Endometrium (tissue), 2 donors: ENCODE measurements at regions not wholly inside any gene's neighbourhood (a gene's known extent, or its start where the extent isn't known, plus 50 kb on each side); places are given as distances from the start of the nearest gene placed in this dataset.

Source experiments
- FAIRE-seq: peaks from 2 replicates; lab custom pipeline; 2012; peaks lifted over from hg19 to GRCh38; lab: Jason Lieb, UNC
- donor health status: control.
- donor health status: control.

- FAIRE-seq: no peak
These were observed 384.6 kb upstream of the KHDRBS2 start for GRCh38 chr6:62670490-62671223.

DNA sequence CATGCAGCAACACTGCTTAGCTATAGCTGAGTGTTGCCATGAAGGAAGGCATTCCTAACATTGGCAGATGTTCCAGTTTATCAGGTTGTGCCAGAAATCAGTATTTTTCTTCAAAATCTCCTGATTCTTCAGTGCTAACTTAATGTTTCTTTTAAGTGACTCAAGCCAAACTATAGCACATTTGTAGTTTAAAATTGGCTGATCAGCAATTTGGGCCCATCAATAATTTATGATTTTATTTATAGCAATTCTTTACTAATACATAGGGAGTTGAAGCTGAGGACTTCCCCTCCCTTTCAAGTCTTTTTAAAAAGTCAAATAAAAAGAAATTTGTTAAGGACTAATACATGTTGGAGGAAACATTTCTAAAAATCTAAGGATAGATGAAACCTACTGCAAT is 383.8 kb upstream of the KHDRBS2 start:
- no peak for FAIRE-seq

GRCh38 chr6:62652692-62653328 is 366.8 kb upstream of the KHDRBS2 start:
- no peak for FAIRE-seq

GRCh38 chr6:62645274-62645673 is 359.2 kb upstream of the KHDRBS2 start:
- no peak for FAIRE-seq

GRCh38 chr6:62640749-62641148 is 354.7 kb upstream of the KHDRBS2 start:
- FAIRE-seq: no peak

- no peak for FAIRE-seq
These were observed 340.6 kb upstream of the KHDRBS2 start for GRCh38 chr6:62626661-62627060.

DNA sequence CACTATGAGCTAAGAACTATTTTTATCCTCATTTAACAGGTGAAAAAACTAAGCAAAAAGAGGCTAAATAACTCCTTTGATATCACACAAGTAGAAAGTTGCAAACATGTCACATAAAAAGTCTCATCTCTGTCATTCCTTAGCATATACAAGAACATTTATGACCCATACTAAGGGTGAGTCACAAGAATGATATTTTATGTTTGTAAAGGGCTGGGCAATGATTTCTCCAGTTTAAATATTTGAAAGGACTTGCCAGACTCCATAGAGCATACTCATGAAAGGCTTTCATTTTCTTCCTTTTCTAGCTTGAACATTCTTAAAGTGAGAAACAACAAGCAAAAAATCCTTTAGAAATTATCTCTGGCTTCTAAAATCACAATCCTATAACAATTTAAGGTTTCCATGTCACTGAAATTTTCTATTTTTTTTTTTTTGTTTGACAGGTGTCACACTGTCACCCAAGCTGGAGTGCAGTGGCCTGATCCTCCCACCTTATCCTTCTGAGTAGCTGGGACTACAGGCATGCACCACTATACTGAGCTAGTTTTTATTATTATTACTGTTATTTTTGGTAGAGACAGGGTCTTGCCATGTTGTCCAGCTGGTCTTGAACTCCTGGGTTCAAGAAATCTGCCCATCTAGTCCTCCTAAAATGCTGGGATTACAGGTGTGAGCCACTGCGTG is 338.0 kb upstream of the KHDRBS2 start:
- no peak for FAIRE-seq

GRCh38 chr6:62615366-62616015 is 329.5 kb upstream of the KHDRBS2 start:
- no peak for FAIRE-seq

DNA sequence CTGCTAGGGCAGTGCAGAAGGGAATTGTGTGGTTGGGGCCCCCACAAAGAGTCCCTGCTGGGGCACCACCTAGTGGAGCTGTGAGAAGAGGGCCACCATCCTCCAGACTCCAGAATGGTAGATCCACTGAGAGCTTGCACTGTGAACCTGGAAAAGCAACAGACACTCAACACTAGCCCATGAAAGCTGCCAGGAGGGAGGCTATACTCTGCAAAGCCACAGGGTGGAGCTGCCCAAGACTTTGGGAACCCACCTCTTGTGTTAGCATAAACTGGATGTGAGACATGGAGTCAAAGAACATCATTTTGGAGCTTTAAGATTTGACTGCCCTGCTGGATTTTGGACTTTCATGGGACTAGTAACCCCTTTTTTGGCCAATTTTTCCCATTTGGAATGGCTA is 328.4 kb upstream of the KHDRBS2 start:
- no peak for FAIRE-seq

DNA sequence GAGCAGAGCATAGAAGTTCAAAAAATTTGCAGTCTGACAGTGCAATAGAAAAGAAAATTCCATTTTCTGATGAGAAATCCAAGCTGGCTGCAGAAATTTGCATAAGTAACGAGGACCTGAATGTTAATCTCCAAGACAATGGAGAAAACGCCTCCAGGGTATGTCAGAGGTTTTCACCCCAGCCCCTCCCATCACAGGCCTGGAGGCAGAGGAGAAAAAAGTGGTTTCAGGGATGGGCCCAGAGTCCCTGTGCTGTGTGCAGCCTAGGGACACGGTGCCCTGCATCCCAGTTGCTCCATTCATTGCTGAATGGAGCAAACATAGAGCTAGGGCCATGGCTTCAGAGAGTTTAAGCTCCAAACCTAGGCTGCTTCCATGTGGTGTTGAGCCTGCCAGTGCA is 327.9 kb upstream of the KHDRBS2 start:
- FAIRE-seq: no peak

DNA sequence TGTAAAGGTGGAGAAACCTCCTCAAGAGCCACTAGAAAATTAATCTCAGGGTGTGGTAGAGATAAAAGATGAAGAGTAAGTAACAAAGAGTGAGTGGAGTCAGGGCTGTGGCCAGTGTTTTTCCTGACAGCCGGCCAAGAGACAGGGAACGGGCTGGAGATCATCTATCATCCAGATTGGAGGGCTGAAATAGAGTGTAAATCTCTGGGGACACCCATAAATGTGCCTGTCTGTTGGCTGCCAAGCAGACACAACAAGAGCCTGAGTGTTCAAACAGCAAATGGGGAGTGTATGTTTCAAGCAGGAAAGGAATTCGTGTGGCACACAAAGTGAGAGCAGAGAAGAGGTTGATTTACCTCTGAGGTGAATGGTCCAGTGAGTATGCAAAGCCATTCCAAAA is 326.4 kb upstream of the KHDRBS2 start:
- FAIRE-seq: no peak

DNA sequence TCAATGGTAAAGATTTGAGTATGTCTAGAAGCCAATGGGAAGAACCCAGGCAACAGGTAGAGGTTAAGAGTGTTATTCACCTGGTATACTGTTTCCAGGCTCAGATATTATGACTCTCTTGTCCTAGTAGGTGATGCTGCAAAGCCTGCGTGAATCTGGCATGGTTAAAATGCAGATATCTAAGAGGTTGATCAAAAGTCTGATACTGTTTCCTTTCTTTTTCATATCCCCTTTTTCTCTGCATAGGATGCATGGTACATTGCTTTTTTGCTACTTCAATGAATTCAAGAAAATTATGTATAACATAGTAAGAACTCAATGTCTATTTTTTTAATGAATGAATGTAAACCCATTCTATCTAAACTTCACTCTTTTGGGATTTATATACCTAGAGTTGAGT is 284.3 kb upstream of the KHDRBS2 start:
- FAIRE-seq: no peak

- FAIRE-seq: no peak
These were observed 255.5 kb upstream of the KHDRBS2 start for GRCh38 chr6:62541502-62541901.

DNA sequence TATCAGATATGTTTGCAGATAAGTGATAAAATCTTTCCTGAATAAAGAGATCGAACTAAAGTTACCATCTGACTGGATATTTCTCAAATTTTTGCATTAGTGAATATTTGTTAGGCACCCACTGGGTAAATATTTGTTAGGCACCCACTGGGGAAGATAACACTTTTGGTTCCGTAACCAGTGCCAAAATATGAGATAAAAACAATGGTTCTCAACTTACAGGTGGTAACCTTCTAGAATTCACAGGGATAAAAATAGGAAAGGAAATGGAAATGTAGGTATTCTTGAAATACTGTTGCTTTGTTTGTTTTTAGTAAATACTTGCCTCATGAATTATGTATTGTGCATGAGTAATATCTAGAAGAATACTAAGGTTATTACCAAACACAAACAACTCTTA is 245.0 kb upstream of the KHDRBS2 start:
- FAIRE-seq: no peak

DNA sequence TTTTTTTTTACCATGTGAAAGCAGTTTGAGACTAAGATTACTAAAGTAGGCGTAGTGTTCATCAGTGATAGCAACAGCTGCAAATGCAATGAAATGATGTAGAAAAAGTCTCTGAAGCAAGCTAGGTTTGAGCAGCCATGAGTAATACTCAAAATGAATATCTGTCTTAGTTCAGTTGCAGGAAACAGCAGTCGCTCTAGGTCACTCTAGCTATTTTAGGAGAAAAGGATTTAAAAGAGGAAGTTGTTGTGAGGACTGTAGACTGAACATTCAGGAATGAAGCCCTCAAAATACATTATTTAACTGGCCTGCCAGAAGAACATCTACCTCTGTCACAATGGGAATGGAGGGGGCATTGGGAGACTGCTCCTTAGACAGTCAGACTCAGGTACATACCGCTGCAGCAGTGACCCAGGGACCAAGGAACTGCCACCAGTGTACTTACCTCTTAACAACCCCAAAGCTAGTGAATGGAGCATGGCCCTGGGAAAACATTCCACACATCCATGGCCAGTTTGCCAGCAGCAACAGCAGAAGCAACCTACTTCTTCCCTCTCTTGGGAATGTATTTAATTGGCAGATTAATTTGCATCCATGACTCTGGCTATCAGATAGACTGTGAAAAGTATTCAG is 243.0 kb upstream of the KHDRBS2 start:
- no peak for FAIRE-seq

GRCh38 chr6:62523630-62524029 is 237.6 kb upstream of the KHDRBS2 start:
- no peak for FAIRE-seq

DNA sequence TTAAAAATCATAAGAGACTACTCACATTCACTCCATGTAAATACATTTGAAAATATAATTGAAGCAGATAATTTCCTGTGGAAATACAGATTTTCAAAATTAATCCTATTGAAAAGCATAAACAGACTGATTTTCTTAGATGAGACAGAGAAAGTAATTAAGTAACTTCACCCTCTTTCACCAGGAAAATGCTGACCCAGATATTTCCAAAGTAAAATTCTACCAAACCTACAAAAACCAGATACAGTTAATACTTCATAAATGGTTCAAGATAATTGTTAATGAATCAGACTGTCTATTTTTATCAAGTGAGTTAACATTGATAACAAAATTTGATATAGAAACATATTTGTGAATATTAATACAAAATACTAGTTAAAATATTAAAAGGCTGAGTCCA is 233.5 kb upstream of the KHDRBS2 start:
- FAIRE-seq: no peak

GRCh38 chr6:62516291-62517141 is 230.5 kb upstream of the KHDRBS2 start:
- FAIRE-seq: no peak

GRCh38 chr6:62492192-62492822 is 206.3 kb upstream of the KHDRBS2 start:
- FAIRE-seq: no peak

DNA sequence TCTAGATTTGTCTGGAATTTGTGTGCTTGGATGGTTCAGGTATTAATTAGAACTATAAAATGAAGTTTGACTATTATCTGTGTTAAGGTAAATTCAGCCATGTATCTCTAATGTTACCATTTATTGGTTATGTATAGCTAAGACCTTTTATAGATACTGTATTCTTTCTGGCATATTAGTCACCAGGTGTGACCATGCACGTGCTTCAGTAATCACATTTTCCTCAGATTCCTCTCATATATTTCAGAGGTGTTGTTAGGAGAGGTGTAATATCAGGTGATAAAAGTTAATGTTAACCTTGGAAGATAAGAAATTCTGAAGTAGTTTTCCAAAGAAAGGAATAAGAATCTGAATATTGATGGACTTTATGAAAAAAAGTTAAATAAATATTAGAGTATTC is 194.5 kb upstream of the KHDRBS2 start:
- no peak for FAIRE-seq

GRCh38 chr6:62479697-62480220 is 193.7 kb upstream of the KHDRBS2 start:
- no peak for FAIRE-seq
